Cardiac muscle cell (in vitro differentiated cells and primary cell): ENCODE measurements at regions not wholly inside any gene's neighbourhood (a gene's known extent, or its start where the extent isn't known, plus 50 kb on each side); places are given as distances from the start of the nearest gene placed in this dataset.

Source experiments
- DNase-seq, 2 donors: peaks; one replicate each; pipeline versions ENCODE4 v3.0.0 to v3.0.0-alpha.2; 2010 to 2017; ENCODE audit warnings: low read depth in 1 of 2, low spot score in 1 of 2
- H3K27ac ChIP-seq: fragments of 200-600 bp; sonication (generic); 2 replicates; pipeline ENCODE4 v1.5.1; 2016
- H3K27me3 ChIP-seq: fragments of 200-600 bp; sonication (generic); 2 replicates; pipeline ENCODE4 v1.6.0; 2016; ENCODE audit warnings: control low read depth
- H3K36me3 ChIP-seq: fragments of 200-600 bp; sonication (generic); 2 replicates; pipeline ENCODE4 v1.5.1; 2016; ENCODE audit warnings: control low read depth
- H3K4me1 ChIP-seq: fragments of 200-600 bp; sonication (generic); 2 replicates; pipeline ENCODE4 v1.8.1; 2017; ENCODE audit warnings: low read depth, mild to moderate bottlenecking, mixed run types
- H3K4me3 ChIP-seq: fragments of 200-600 bp; sonication (generic); 2 replicates; pipeline ENCODE4 v1.5.1; 2016; ENCODE audit warnings: mild to moderate bottlenecking
- H3K9me3 ChIP-seq: fragments of 200-600 bp; sonication (generic); 2 replicates; pipeline ENCODE4 v1.5.1; 2017; ENCODE audit warnings: low read depth, mild to moderate bottlenecking, control low read depth
- TF ChIP-seq, protein P1 (sequence below): IDR thresholded peaks from 2 replicates; pipeline ENCODE4 v1.5.1; 2012; ENCODE audit warnings: low read depth, mild to moderate bottlenecking, low read length

DNA sequence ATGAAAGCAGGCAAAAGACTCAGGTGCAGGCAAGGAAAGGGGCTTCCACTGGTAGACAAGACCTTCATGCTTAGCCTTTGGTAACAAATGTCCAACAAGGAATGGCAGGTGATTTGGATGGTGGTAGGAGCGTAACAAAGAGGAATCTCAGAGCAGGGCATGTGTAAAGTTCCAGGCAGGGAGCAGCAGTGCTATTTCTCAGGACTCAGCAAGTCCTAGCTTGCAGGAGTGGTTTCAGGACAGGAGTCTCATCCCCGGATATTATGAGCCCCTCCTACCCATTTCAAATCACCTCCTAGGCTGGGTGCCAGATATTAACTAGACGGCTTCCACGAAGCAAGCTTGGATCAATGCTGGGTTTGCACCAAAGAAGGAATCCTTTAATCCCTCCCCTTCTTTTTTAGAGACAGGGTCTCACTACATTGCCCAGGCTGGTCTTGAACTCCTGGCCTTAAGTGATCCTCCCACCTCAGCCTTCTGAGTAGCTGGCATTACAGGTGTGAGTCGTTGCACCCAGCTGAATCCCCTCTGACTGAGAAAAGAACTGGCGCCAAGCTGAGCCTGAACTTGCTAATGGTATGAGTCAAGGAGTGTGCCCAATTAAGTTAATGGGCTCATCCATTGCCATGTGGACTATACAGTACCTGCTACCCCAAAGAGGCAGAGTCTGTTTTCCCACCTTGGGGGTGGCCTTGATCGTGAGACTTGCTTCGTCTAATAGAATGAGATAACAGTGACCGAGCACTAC lies 190.3 kb downstream of the ARL4C start:
- Histone ChIP-seq H3K9me3 (no peaks in the 10 kb centered on the region), H3K4me1 (no peaks in the 10 kb centered on the region), H3K36me3 (no peaks in the 10 kb centered on the region), H3K27ac (no peak overlapping the region), H3K27me3 (no peaks in the 10 kb centered on the region), H3K4me3 (no peak overlapping the region)
- DNase-seq: no peak
- TF ChIP-seq, protein P1, sequence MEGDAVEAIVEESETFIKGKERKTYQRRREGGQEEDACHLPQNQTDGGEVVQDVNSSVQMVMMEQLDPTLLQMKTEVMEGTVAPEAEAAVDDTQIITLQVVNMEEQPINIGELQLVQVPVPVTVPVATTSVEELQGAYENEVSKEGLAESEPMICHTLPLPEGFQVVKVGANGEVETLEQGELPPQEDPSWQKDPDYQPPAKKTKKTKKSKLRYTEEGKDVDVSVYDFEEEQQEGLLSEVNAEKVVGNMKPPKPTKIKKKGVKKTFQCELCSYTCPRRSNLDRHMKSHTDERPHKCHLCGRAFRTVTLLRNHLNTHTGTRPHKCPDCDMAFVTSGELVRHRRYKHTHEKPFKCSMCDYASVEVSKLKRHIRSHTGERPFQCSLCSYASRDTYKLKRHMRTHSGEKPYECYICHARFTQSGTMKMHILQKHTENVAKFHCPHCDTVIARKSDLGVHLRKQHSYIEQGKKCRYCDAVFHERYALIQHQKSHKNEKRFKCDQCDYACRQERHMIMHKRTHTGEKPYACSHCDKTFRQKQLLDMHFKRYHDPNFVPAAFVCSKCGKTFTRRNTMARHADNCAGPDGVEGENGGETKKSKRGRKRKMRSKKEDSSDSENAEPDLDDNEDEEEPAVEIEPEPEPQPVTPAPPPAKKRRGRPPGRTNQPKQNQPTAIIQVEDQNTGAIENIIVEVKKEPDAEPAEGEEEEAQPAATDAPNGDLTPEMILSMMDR: no peak

GRCh38 chr2:234305846-234306245 lies 191.0 kb downstream of the ARL4C start:
- no peaks in the 10 kb centered on the region for H3K9me3 ChIP-seq
- TF ChIP-seq, protein P1: no peak
- no peaks in the 10 kb centered on the region for H3K36me3 ChIP-seq
- no peaks in the 10 kb centered on the region for H3K4me1 ChIP-seq
- no peak overlapping the region for H3K27ac ChIP-seq
- H3K4me3 ChIP-seq: no peak overlapping the region
- H3K27me3 ChIP-seq: no peaks in the 10 kb centered on the region
- no peak for DNase-seq

DNA sequence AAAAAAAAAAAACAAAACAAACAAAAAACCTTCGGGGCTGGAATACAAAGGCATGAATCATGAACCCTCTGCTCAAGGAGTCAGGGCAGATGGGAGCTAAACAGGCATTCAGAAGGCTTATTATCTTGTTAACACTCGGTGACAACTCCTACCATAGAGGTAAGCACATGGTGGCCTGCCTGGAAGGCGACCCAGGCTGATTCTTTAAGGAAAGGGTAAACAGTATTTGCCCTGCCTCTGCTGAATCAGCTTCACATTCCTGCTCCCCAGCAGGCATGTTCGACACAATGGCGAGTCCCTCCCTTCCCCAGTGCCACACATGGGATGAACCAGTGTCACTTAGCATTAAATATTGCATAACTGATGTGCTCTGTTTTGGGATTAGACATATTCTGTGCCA lies 191.9 kb downstream of the ARL4C start:
- H3K4me3 ChIP-seq: no peak overlapping the region
- H3K4me1 ChIP-seq: no peaks in the 10 kb centered on the region
- TF ChIP-seq, protein P1: no peak
- no peak overlapping the region for H3K27ac ChIP-seq
- no peaks in the 10 kb centered on the region for H3K9me3 ChIP-seq
- DNase-seq: peak; percentile 13 to 34
- H3K27me3 ChIP-seq: no peaks in the 10 kb centered on the region
- H3K36me3 ChIP-seq: no peaks in the 10 kb centered on the region

DNA sequence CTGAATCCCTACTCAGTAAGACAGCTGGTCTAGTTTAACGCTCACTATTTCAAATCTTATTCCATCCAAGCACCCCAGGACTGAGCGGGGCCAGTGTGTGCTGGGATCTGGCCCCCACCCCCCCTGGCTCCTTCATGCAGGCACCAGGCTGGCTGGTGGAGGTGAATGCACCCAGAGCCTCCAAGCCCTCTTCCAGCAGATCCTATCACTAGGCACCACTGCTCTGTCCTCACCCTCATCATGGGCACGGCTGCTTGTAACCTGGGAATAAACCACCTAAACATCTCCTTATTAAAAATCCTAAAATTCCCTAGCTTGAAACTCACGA lies 194.3 kb downstream of the ARL4C start:
- Histone ChIP-seq H3K4me1 (no peaks in the 10 kb centered on the region), H3K4me3 (no peak overlapping the region), H3K27ac (no peak overlapping the region), H3K9me3 (no peaks in the 10 kb centered on the region), H3K36me3 (no peaks in the 10 kb centered on the region), H3K27me3 (no peaks in the 10 kb centered on the region)
- TF ChIP-seq, protein P1: no peak
- no peak for DNase-seq

GRCh38 chr2:234300932-234301823 lies 195.7 kb downstream of the ARL4C start:
- TF ChIP-seq, protein P1: no peak
- Histone ChIP-seq H3K27ac (no peak overlapping the region), H3K36me3 (no peaks in the 10 kb centered on the region), H3K4me3 (no peak overlapping the region), H3K27me3 (no peaks in the 10 kb centered on the region), H3K9me3 (no peaks in the 10 kb centered on the region), H3K4me1 (no peaks in the 10 kb centered on the region)
- DNase-seq: no peak
